ENCODE measurements at regions not wholly inside any gene's neighbourhood (a gene's known extent, or its start where the extent isn't known, plus 50 kb on each side); places are given as distances from the start of the nearest gene placed in this dataset.
"Not testable (repeated sequence)": the region's sequence is repeated elsewhere in the genome, so short reads cannot be mapped to it uniquely, and the experiment has no call there.

GRCh38 chr16:15207202-15207981 lies 113.3 kb upstream of the RRN3 start:
- not testable (repeated sequence) for DNase-seq (ENCODE audit: low read depth)

GRCh38 chr16:15206439-15206838 lies 112.4 kb upstream of the RRN3 start:
- DNase-seq (ENCODE audit: low read depth); in situ Hi-C loops (cut with HindIII; ENCODE audit: low pct_unique_long_range_greater_than_20kb, low sequenced_read_pairs): not testable (repeated sequence)

More at GRCh38 chr16:15207202-15207981, 113.3 kb upstream of the RRN3 start:
- in situ Hi-C loops (cut with HindIII; ENCODE audit: low pct_unique_long_range_greater_than_20kb, low sequenced_read_pairs) = not testable (repeated sequence)

- in situ Hi-C loops (cut with HindIII; ENCODE audit: low pct_unique_long_range_greater_than_20kb, low sequenced_read_pairs); DNase-seq (ENCODE audit: low read depth): not testable (repeated sequence)
Measured at GRCh38 chr16:15205939-15206338, 111.9 kb upstream of the RRN3 start.

GRCh38 chr16:15204571-15204970 lies 110.5 kb upstream of the RRN3 start:
- DNase-seq (ENCODE audit: low read depth); in situ Hi-C loops (cut with HindIII; ENCODE audit: low pct_unique_long_range_greater_than_20kb, low sequenced_read_pairs): not testable (repeated sequence)

GRCh38 chr16:15192813-15193212 lies 98.7 kb upstream of the RRN3 start:
- in situ Hi-C loops (cut with HindIII; ENCODE audit: low pct_unique_long_range_greater_than_20kb, low sequenced_read_pairs); DNase-seq (ENCODE audit: low read depth): not testable (repeated sequence)

- DNase-seq (ENCODE audit: low read depth); in situ Hi-C loops (cut with HindIII; ENCODE audit: low pct_unique_long_range_greater_than_20kb, low sequenced_read_pairs): not testable (repeated sequence)
Measured at GRCh38 chr16:15192197-15192596, 98.1 kb upstream of the RRN3 start.

- DNase-seq (ENCODE audit: low read depth); in situ Hi-C loops (cut with HindIII; ENCODE audit: low pct_unique_long_range_greater_than_20kb, low sequenced_read_pairs): not testable (repeated sequence)
Measured at GRCh38 chr16:15189478-15189877, 95.4 kb upstream of the RRN3 start.
